Endothelial cell of umbilical vein (primary cell): ENCODE measurements at regions not wholly inside any gene's neighbourhood (a gene's known extent, or its start where the extent isn't known, plus 50 kb on each side); places are given as distances from the start of the nearest gene placed in this dataset.

Experiments
- BruUV-seq: library from RNA; stranded (reverse); fragments of 400-500 nt; replicated peaks from 2 replicates; lab custom pipeline; 2021; lab: Mats Ljungman, UMichigan
- CTCF ChIA-PET: fragments of 300-600, 350-600 bp; sonication (Branson Sonifier 250); formaldehyde crosslinking; loops from one replicate; lab custom pipeline; 2021; ENCODE audit warnings: antibody characterized with exemption, inconsistent platforms; lab: Charles Lee
- POLR2A ChIA-PET: fragments of 300-600, 350-600 bp; sonication (Branson Sonifier 250); formaldehyde crosslinking; loops from one replicate; lab custom pipeline; 2021; ENCODE audit warnings: antibody characterized with exemption, inconsistent platforms; lab: Charles Lee
- DNase-seq: peaks from one replicate; pipeline ENCODE4 v3.0.0-alpha.2; 2011; ENCODE audit warnings: low read depth, low spot score
- FAIRE-seq: peaks from 2 replicates; lab custom pipeline; 2011; peaks lifted over from hg19 to GRCh38; lab: Jason Lieb, UNC
- H2AFZ ChIP-seq: 2 replicates; pipeline ENCODE4 v1.6.0; 2012; ENCODE audit warnings: low read depth, low read length, control low read depth, inconsistent platforms
- H3K27ac ChIP-seq: 2 replicates; pipeline ENCODE4 v1.5.1; 2011; ENCODE audit warnings: low read depth, mild to moderate bottlenecking, control low read depth, low read length, moderate library complexity; ENCODE audit not compliant: insufficient read depth
- H3K27me3 ChIP-seq, 2 experiments: 2 replicates each; pipeline versions ENCODE4 v1.6.0 to v1.6.1; 2011; ENCODE audit warnings: low read length in 2 of 2, mixed read lengths in 1 of 2; ENCODE audit not compliant: control insufficient read depth in 2 of 2, insufficient read depth in 2 of 2
- H3K36me3 ChIP-seq, 2 experiments: 2 replicates in 1 of 2; 3 replicates in 1 of 2; pipeline ENCODE4 v1.5.1; 2011; ENCODE audit warnings: low read length in 2 of 2, mild to moderate bottlenecking in 1 of 2, moderate library complexity in 1 of 2; ENCODE audit not compliant: control insufficient read depth in 2 of 2, insufficient read depth in 2 of 2; ENCODE audit errors: extremely low read depth in 1 of 2
- H3K4me1 ChIP-seq: 3 replicates; pipeline ENCODE4 v1.5.1; 2011; ENCODE audit warnings: mild to moderate bottlenecking, low read length; ENCODE audit not compliant: control insufficient read depth, insufficient read depth; ENCODE audit errors: extremely low read depth
- H3K4me2 ChIP-seq: 2 replicates; pipeline ENCODE4 v1.6.1; 2011; ENCODE audit warnings: low read length, control low read depth, mixed read lengths; ENCODE audit not compliant: insufficient read depth
- H3K4me3 ChIP-seq, 3 experiments: fragments of 200-600 bp in 1 of 3; sonication (generic), shearing (Covaris generic) in 1 of 3; replicated peaks in 1 of 3; 2 replicates each; pipeline ENCODE4 v1.5.1; 2011 to 2016; ENCODE audit warnings: control low read depth in 3 of 3, low read length in 3 of 3, mild to moderate bottlenecking in 2 of 3, inconsistent platforms in 1 of 3, low read depth in 1 of 3, moderate library complexity in 1 of 3; ENCODE audit not compliant: insufficient read depth in 1 of 3
- H3K79me2 ChIP-seq: 2 replicates; pipeline ENCODE4 v1.6.0; 2012; ENCODE audit warnings: low read length, inconsistent platforms; ENCODE audit not compliant: control insufficient read depth, insufficient read depth
- H3K9ac ChIP-seq: replicated peaks from 2 replicates; pipeline ENCODE3; 2011; ENCODE audit warnings: low read length, control low read depth; ENCODE audit not compliant: insufficient read depth; ENCODE audit errors: extremely low read depth
- H3K9me1 ChIP-seq: replicated peaks from 3 replicates; pipeline ENCODE4 v1.6.0; 2011; ENCODE audit warnings: mild to moderate bottlenecking, low read length; ENCODE audit not compliant: control insufficient read depth, insufficient read depth; ENCODE audit errors: extremely low read depth
- H3K9me3 ChIP-seq: replicated peaks from 2 replicates; pipeline ENCODE4 v1.5.1; 2012; ENCODE audit warnings: low read length, inconsistent platforms; ENCODE audit not compliant: control insufficient read depth, insufficient read depth
- H4K20me1 ChIP-seq: replicated peaks from 2 replicates; pipeline ENCODE3; 2011; ENCODE audit warnings: mild to moderate bottlenecking, low read length; ENCODE audit not compliant: control insufficient read depth, insufficient read depth; ENCODE audit errors: extremely low read depth
- CTCF ChIP-seq, 2 donors: IDR thresholded peaks; 1 replicate in 1 of 2; 2 replicates in 1 of 2; pipeline ENCODE4 v1.5.1; 2011; ENCODE audit warnings: low read length in 2 of 2, mild to moderate bottlenecking in 2 of 2, moderate library complexity in 2 of 2, control low read depth in 1 of 2, inconsistent platforms in 1 of 2, low read depth in 1 of 2; ENCODE audit not compliant: insufficient read depth in 1 of 2; ENCODE audit errors: extremely low read depth in 1 of 2
- EZH2 ChIP-seq: IDR thresholded peaks from 2 replicates; pipeline ENCODE4 v1.6.1; 2012; ENCODE audit warnings: borderline replicate concordance, low read depth, mild to moderate bottlenecking, moderate library complexity, low read length, inconsistent platforms; ENCODE audit not compliant: severe bottlenecking
- FOS ChIP-seq: IDR thresholded peaks from 2 replicates; pipeline ENCODE4 v1.6.1; 2011; ENCODE audit warnings: mild to moderate bottlenecking, low read length, moderate library complexity, borderline replicate concordance; ENCODE audit not compliant: insufficient read depth
- GATA2 ChIP-seq: IDR thresholded peaks from 2 replicates; pipeline ENCODE4 v1.7.0; 2011; ENCODE audit warnings: low read depth, mild to moderate bottlenecking, moderate library complexity, mixed read lengths, low read length; ENCODE audit not compliant: insufficient read length, insufficient read depth
- JUN ChIP-seq: IDR thresholded peaks from 2 replicates; pipeline ENCODE4 v1.6.1; 2011; ENCODE audit warnings: borderline replicate concordance, low read depth; ENCODE audit not compliant: insufficient read length, insufficient read depth
- MAX ChIP-seq: IDR thresholded peaks from 2 replicates; pipeline ENCODE4 v1.6.1; 2011; ENCODE audit not compliant: insufficient read depth, insufficient read length
- MYC ChIP-seq: IDR thresholded peaks from one replicate; pipeline ENCODE4 v1.6.1; 2011; ENCODE audit warnings: mild to moderate bottlenecking, low read depth, low read length
- POLR2A ChIP-seq: IDR thresholded peaks from 2 replicates; pipeline ENCODE4 v1.6.1; 2012; ENCODE audit warnings: low read depth, mild to moderate bottlenecking, control low read depth, low read length
- POLR2AphosphoS5 ChIP-seq: IDR thresholded peaks from 2 replicates; pipeline ENCODE4 v1.6.1; 2012; ENCODE audit warnings: low read depth, mild to moderate bottlenecking, control low read depth, low read length, moderate library complexity; ENCODE audit not compliant: insufficient read depth
- dilution Hi-C: fragments of 300-500 bp; cut with MboI; formaldehyde crosslinking; loops from one replicate; pipeline ENCODE4 v1.15.0; 2019; ENCODE audit warnings: low sequenced_read_pairs; ENCODE audit not compliant: extremely low pct_ligation_motif_present
- intact Hi-C: fragments of 100-400 bp; cut with micrococcal nuclease; formaldehyde crosslinking; loops from one replicate; pipeline ENCODE4 v1.10.0; 2022

- DNase-seq (no peak), FAIRE-seq (no peak)
- no peaks in the 10 kb centered on the region for H3K27me3 ChIP-seq
- dilution Hi-C loops (no loop called here), intact Hi-C loops (no loop called here)
- no peak overlapping the region for H3K4me2 ChIP-seq
- no peak overlapping the region for H2AFZ ChIP-seq
- no peaks in the 10 kb centered on the region for H4K20me1 ChIP-seq
- H3K36me3 ChIP-seq: no peaks in the 10 kb centered on the region
- no TSS peak for BruUV-seq
- no peaks in the 10 kb centered on the region for H3K4me1 ChIP-seq
- H3K9ac ChIP-seq: no peak overlapping the region
- no peaks in the 10 kb centered on the region for H3K9me1 ChIP-seq
- H3K4me3 ChIP-seq: no peak overlapping the region
- TF ChIP-seq GATA2: no peak
- no peak for TF ChIP-seq POLR2AphosphoS5
- TF ChIP-seq POLR2A: no peak
- no peak for TF ChIP-seq FOS
- TF ChIP-seq CTCF (IDR thresholded peaks at IDR 0.05; ENCODE audit: extremely low read depth in 1 of 2, insufficient read depth in 1 of 2, low read depth in 1 of 2, low read length in 2 of 2): no peak
- TF ChIP-seq MYC: no peak
- no peak for TF ChIP-seq EZH2
- no peak for TF ChIP-seq JUN
- no peak for TF ChIP-seq MAX
- ChIA-PET CTCF (no interaction called here), POLR2A (no interaction called here)
- no peak overlapping the region for H3K27ac ChIP-seq
- H3K9me3 ChIP-seq: no peaks in the 10 kb centered on the region
- H3K79me2 ChIP-seq: no peaks in the 10 kb centered on the region
Observed at GRCh38 chr10:121185816-121186455, 334.8 kb downstream of the WDR11 start.
